ENCODE measurements at regions not wholly inside any gene's neighbourhood (a gene's known extent, or its start where the extent isn't known, plus 50 kb on each side); places are given as distances from the start of the nearest gene placed in this dataset.

DNA sequence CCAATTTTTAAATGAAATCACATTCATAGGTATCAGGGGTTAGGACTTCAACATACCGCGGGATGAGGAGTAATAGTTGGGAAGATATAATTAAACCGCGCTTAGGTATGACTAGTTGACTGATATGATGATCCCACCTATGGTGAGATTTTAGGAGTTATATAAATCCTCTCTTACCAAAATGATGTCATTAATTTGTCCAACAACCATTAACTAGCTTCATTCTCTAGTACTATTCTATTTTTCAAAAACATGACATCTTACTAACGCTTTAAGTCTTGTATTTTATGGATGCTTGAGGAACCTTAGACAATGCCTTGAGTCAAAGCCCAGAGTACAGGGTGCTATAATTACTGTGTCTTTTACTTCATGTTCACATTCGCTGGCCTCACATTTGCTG is 59.6 kb upstream of the PIK3R1 start:
- TF ChIP-seq POLR2AphosphoS5 (IDR thresholded peaks at IDR 0.05; ENCODE audit: low read depth, low read length) (no peak), SIN3A (IDR thresholded peaks at IDR 0.05; ENCODE audit: borderline replicate concordance, insufficient read depth, low read length) (no peak), TAF1 (IDR thresholded peaks at IDR 0.05; ENCODE audit: borderline replicate concordance, insufficient read depth, low read length) (no peak), FOXP2 (optimal IDR thresholded peaks at IDR 0.05; ENCODE audit: borderline replicate concordance, extremely low read depth, extremely low read length, insufficient read depth) (no peak)
- TF ChIP-seq, protein P1, sequence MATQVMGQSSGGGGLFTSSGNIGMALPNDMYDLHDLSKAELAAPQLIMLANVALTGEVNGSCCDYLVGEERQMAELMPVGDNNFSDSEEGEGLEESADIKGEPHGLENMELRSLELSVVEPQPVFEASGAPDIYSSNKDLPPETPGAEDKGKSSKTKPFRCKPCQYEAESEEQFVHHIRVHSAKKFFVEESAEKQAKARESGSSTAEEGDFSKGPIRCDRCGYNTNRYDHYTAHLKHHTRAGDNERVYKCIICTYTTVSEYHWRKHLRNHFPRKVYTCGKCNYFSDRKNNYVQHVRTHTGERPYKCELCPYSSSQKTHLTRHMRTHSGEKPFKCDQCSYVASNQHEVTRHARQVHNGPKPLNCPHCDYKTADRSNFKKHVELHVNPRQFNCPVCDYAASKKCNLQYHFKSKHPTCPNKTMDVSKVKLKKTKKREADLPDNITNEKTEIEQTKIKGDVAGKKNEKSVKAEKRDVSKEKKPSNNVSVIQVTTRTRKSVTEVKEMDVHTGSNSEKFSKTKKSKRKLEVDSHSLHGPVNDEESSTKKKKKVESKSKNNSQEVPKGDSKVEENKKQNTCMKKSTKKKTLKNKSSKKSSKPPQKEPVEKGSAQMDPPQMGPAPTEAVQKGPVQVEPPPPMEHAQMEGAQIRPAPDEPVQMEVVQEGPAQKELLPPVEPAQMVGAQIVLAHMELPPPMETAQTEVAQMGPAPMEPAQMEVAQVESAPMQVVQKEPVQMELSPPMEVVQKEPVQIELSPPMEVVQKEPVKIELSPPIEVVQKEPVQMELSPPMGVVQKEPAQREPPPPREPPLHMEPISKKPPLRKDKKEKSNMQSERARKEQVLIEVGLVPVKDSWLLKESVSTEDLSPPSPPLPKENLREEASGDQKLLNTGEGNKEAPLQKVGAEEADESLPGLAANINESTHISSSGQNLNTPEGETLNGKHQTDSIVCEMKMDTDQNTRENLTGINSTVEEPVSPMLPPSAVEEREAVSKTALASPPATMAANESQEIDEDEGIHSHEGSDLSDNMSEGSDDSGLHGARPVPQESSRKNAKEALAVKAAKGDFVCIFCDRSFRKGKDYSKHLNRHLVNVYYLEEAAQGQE (IDR thresholded peaks at IDR 0.05; ENCODE audit: insufficient read depth in 1 of 2, low read depth in 2 of 2, low read length in 2 of 2) = no peak

Data from PFSK-1 (cell line).